Epithelial cell of proximal tubule (primary cell): ENCODE measurements at regions not wholly inside any gene's neighbourhood (a gene's known extent, or its start where the extent isn't known, plus 50 kb on each side); places are given as distances from the start of the nearest gene placed in this dataset.
"Not testable (repeated sequence)": the region's sequence is repeated elsewhere in the genome, so short reads cannot be mapped to it uniquely, and the experiment has no call there.

Experiments
- DNase-seq: peaks from one replicate; pipeline ENCODE4 v3.0.0-alpha.2; 2011; ENCODE audit warnings: low read depth
- H3K4me3 ChIP-seq: 2 replicates; pipeline ENCODE4 v1.5.1; 2011; ENCODE audit warnings: low read depth, mild to moderate bottlenecking, low read length
- TF ChIP-seq, protein P1 (sequence below): conservative IDR thresholded peaks from 2 replicates; pipeline ENCODE4 v1.5.1; 2012; ENCODE audit warnings: low read depth, mild to moderate bottlenecking, low read length

DNA sequence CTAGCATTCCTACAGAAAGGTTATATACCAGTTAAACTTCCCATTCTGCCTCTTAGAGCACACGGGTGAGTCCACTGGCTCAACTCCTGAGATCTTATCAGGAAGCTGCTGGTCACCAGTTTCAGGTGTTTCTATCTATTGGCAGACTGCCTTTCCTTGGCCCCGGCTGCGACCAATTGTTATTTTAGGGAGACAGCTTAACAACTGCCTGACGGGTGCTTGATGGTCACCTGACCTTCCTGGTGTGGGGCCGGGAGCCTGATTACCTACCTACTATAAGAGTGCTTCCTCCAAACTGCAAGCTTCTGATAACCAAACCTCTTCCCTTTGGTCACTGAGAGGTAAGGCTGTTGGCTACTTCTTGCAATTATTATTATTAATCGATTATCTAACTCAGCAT lies 122.1 kb upstream of the XIRP2 start:
- no peak overlapping the region for H3K4me3 ChIP-seq
- TF ChIP-seq, protein P1, sequence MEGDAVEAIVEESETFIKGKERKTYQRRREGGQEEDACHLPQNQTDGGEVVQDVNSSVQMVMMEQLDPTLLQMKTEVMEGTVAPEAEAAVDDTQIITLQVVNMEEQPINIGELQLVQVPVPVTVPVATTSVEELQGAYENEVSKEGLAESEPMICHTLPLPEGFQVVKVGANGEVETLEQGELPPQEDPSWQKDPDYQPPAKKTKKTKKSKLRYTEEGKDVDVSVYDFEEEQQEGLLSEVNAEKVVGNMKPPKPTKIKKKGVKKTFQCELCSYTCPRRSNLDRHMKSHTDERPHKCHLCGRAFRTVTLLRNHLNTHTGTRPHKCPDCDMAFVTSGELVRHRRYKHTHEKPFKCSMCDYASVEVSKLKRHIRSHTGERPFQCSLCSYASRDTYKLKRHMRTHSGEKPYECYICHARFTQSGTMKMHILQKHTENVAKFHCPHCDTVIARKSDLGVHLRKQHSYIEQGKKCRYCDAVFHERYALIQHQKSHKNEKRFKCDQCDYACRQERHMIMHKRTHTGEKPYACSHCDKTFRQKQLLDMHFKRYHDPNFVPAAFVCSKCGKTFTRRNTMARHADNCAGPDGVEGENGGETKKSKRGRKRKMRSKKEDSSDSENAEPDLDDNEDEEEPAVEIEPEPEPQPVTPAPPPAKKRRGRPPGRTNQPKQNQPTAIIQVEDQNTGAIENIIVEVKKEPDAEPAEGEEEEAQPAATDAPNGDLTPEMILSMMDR: no peak
- no peak for DNase-seq

DNA sequence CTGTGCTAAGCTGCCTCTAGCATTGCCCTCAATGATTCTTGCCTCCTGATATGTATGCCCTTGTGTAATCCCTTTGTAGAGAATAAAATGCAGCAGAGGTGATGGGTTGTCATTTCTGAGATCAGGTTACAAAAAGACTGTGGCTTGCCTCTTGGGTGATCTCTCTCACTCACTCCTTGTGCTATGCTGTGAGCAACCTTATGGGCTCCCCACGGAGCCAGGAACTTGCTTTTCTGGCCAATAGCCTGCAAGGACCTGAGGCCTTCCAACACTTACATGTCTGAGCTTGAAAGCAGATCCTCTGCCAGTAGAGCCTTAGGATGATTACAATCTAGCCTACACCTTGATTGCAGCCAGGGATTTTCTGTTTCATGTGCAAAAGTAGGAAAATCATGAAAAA lies 123.1 kb upstream of the XIRP2 start:
- H3K4me3 ChIP-seq: no peak overlapping the region
- TF ChIP-seq, protein P1: no peak
- DNase-seq: no peak

DNA sequence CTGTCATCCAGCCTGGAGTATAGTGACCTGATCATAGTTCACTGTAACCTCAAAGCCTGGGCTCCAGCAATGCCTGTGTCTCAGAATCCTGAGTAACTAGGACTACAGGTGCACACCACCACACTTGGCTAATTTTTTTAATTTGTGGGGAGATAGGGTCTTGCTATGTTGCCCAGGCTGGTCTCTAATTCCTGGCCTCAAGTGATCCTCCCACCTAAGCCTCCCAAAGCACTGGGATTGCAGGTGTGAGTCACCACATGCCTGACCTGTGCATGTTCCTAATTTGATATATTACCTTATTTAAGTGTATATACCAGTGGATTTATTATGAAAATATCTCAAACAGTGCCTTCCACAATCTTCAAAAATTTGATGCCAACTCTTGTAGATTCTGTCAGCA lies 123.6 kb upstream of the XIRP2 start:
- no peak overlapping the region for H3K4me3 ChIP-seq
- no peak for DNase-seq
- TF ChIP-seq, protein P1: no peak

DNA sequence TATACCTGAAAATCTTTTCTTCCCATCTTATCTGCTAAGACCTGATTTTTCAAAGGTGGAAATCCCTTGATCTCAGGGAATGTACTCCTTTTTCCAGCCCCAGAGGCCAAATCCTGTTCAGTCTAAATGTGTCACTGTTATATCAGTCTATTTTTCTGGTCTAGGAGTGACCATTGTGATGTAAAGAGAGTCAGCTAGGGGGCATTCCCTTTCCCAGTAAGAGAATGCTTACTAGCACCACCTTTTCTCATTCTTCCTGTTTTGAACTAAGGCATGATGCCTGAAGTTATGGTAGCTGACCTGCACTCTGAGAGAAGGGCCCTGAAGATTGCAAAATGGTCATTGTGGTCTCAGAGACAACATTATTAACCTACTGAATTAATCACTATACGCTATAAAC lies 124.1 kb upstream of the XIRP2 start:
- TF ChIP-seq, protein P1: no peak
- no peak for DNase-seq
- no peak overlapping the region for H3K4me3 ChIP-seq

DNA sequence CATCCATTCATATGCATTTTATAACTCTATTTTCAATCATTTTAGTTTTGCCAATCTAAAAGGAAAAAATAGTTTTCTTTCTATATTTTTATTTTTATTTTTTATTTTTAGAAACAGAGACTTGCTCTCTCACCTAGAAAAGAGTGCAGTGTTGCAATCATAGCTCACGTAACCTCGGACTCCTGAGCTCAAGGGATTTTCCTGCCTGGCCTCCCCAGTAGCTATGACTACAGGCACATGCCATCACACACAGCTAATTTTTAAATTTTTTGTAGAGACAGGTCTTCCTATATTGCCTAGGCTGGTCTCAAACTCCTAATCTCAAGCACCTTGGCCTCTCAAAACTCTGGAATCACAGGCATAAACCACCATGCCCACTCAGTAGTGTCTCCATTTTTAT lies 125.5 kb upstream of the XIRP2 start:
- no peak for DNase-seq
- TF ChIP-seq, protein P1: no peak
- no peak overlapping the region for H3K4me3 ChIP-seq

DNA sequence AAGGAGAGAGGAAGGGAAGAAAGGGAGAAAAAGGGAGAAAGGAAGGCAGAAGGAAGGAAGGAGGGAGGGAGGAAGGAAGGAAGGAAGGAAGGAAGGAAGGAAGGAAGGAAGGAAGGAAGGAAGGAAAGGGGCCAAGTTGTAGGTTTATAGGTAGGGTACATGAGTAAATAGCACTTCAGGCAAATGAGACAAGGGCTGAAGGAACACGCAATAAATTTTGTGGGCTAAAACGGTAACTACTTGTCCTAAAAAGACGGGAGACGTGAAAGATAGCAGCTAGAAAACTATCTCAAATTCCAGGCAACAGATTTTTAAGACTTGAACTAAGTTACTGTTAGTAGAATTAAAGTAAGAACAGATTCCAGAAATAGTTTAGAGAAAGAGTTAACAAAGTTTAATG lies 129.3 kb upstream of the XIRP2 start:
- no peak for DNase-seq
- TF ChIP-seq, protein P1: no peak
- no peak overlapping the region for H3K4me3 ChIP-seq

DNA sequence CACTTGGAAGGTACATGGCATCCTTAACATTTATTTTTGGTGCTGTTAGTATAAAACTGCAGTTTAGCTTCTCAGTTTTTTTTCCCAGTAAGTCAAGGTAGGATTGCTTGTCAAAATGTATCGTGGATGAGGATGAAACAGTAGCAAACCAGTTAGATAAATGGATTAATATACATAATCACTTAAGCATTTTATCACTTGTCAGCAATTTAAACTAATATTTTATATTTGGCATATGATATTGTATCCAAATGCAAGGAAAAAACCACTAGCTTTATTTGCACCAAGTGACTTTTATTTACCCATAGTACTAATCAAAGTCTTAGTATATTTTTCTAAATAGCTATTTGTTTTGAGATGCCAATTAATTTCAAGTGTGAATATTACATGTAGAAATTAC lies 137.7 kb upstream of the XIRP2 start:
- DNase-seq: no peak
- H3K4me3 ChIP-seq: no peak overlapping the region
- TF ChIP-seq, protein P1: no peak

DNA sequence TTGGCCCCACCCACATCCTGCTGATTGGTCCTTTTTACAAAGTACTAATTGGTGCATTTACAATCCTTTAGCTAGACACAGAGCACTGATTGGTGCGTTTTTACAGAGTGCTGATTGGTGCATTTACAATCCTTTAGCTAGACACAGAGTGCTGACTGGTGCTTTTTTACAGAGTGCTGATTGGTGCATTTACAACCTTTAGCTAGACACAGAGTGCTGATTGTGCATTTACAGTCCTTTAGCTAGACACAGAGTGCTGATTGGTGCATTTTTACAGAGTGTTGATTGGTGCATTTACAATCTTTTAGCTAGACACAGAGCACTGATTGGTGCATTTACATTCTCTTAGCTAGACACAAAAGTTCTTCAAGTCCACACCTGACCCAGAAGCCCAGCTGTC lies 144.2 kb upstream of the XIRP2 start:
- DNase-seq: not testable (repeated sequence)

DNA sequence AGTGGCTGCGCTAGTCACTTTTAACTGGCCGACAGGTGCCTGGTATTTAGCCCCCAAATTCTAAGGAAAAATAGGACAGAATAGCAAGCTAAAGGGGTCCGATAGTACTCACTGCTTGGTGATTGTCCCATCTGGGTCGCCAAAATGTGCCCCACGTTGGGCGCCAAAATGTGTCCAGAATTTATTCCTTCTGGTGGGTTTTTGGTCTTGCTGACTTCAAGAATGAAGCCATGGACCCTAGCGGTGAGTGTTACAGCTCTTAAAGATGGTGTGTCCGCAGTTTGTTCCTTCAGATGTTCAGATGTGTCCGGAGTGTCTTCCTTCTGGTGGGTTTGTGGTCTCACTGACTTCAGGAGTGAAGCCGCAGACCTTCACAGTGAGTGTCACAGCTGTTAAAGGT lies 144.8 kb upstream of the XIRP2 start:
- not testable (repeated sequence) for DNase-seq

More for the DNA sequence above, 144.2 kb upstream of the XIRP2 start:
- not testable (repeated sequence) for H3K4me3 ChIP-seq

More for the DNA sequence above, 144.8 kb upstream of the XIRP2 start:
- H3K4me3 ChIP-seq: not testable (repeated sequence)
